ENCODE measurements at regions not wholly inside any gene's neighbourhood (a gene's known extent, or its start where the extent isn't known, plus 50 kb on each side); places are given as distances from the start of the nearest gene placed in this dataset.
"Not testable (repeated sequence)": the region's sequence is repeated elsewhere in the genome, so short reads cannot be mapped to it uniquely, and the experiment has no call there.

- no peak for DNase-seq
Measured at GRCh38 chr14:48792376-48793024, 793.7 kb downstream of the RPS29 start.

- DNase-seq, result no peak
Measured at GRCh38 chr14:48788771-48789170, 797.4 kb downstream of the RPS29 start.

- DNase-seq, result no peak
Measured at GRCh38 chr14:48786498-48786897, 799.7 kb downstream of the RPS29 start.

GRCh38 chr14:48771717-48772116, 814.5 kb downstream of the RPS29 start:
- no peak for DNase-seq

- no peak for DNase-seq
Measured at GRCh38 chr14:48751293-48751692, 834.9 kb downstream of the RPS29 start.

GRCh38 chr14:48748151-48748675, 838.0 kb downstream of the RPS29 start:
- no peak for DNase-seq

- DNase-seq, result no peak
Measured at GRCh38 chr14:48747561-48748089, 838.6 kb downstream of the RPS29 start.

GRCh38 chr14:48744202-48744601, 842.0 kb downstream of the RPS29 start:
- no peak for DNase-seq

- no peak for DNase-seq
Measured at GRCh38 chr14:48738186-48738925, 847.8 kb downstream of the RPS29 start.

- DNase-seq, result no peak
Measured at GRCh38 chr14:48735607-48736006, 850.6 kb downstream of the RPS29 start.

- no peak for DNase-seq
Measured at GRCh38 chr14:48731260-48731659, 854.9 kb downstream of the RPS29 start.

- DNase-seq, result no peak
Measured at GRCh38 chr14:48726080-48726642, 860.0 kb downstream of the RPS29 start.

GRCh38 chr14:48725051-48725734, 861.0 kb downstream of the RPS29 start:
- no peak for DNase-seq

GRCh38 chr14:48723841-48724495, 862.2 kb downstream of the RPS29 start:
- DNase-seq, result no peak

- DNase-seq, result no peak
Measured at GRCh38 chr14:48714366-48714765, 871.8 kb downstream of the RPS29 start.

- DNase-seq, result no peak
Measured at GRCh38 chr14:48710133-48710532, 876.0 kb downstream of the RPS29 start.

GRCh38 chr14:48709277-48709785, 876.8 kb downstream of the RPS29 start:
- no peak for DNase-seq

- DNase-seq, result no peak
Measured at GRCh38 chr14:48704639-48705038, 881.5 kb downstream of the RPS29 start.

GRCh38 chr14:48703728-48704467, 882.3 kb downstream of the RPS29 start:
- no peak for DNase-seq

- not testable (repeated sequence) for DNase-seq
Measured at GRCh38 chr14:48697362-48697761, 888.8 kb downstream of the RPS29 start.

- DNase-seq, result no peak
Measured at GRCh38 chr14:48693793-48694192, 892.4 kb downstream of the RPS29 start.

GRCh38 chr14:48690349-48690748, 895.8 kb downstream of the RPS29 start:
- no peak for DNase-seq
